ENCODE measurements at regions not wholly inside any gene's neighbourhood (a gene's known extent, or its start where the extent isn't known, plus 50 kb on each side); places are given as distances from the start of the nearest gene placed in this dataset.

- no peak for TF ChIP-seq RAD21 (IDR thresholded peaks at IDR 0.05; ENCODE audit: low read depth)
- TF ChIP-seq SRF (IDR thresholded peaks at IDR 0.05; ENCODE audit: low read depth) = no peak
- no peak for TF ChIP-seq CEBPB (IDR thresholded peaks at IDR 0.05; ENCODE audit: low read depth)
Measured at GRCh38 chr10:128556182-128557110, 430.2 kb upstream of the MKI67 start (continued).

DNA sequence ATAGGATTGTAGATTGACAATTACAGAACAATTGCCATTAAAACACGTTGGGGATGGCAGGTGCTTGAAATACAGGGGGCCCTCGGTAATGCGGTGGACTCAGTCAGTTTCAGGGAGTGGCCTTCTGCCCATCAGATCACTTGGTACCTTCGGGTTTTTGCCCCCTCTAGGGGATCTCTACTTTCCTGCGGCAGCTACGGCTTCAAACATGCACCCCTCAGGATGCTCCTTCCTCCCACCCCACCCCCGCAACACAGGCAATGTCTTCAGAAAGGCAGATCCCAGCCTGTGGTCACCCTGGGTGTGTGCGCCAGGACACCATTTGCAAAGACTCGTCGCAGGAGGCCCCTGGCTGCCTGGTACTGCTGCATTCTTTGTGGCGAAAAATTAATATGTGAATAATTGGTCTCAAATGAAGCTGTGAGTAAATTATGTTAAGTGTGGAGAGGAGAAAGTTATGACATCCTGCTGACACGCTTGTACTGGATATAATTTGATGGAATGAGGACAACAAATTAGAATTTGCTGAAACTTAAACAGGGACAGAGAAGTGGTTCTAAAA, 431.0 kb upstream of the MKI67 start:
- Histone ChIP-seq H3K9me3 (ENCODE audit: control insufficient read depth in 1 of 2, insufficient read depth in 1 of 2, low read depth in 1 of 2, low read length in 2 of 2) (no peaks in the 10 kb centered on the region), H3K27me3 (ENCODE audit: insufficient read depth, low read length) (peaks cover 82% of the 10 kb centered on the region), H3K36me3 (ENCODE audit: control insufficient read depth in 1 of 2, insufficient read depth in 2 of 2, low read length in 2 of 2) (no peaks in the 10 kb centered on the region), H3K9ac (ENCODE audit: low read length) (no peak overlapping the region), H2AFZ (ENCODE audit: low read depth, low read length, poor library complexity, severe bottlenecking) (no peak overlapping the region), H4K20me1 (ENCODE audit: insufficient read depth) (no peaks in the 10 kb centered on the region), H3K27ac (ENCODE audit: low read depth, low read length) (no peak overlapping the region), H3K4me2 (ENCODE audit: low read length) (no peak overlapping the region), H3K4me1 (ENCODE audit: control insufficient read depth in 1 of 2, insufficient read depth in 2 of 2, low read length in 2 of 2) (no peaks in the 10 kb centered on the region), H3K4me3 (replicated peaks in 1 of 2; ENCODE audit: low read depth in 1 of 2, low read length in 2 of 2) (no peak overlapping the region), H3K79me2 (ENCODE audit: insufficient read depth, low read length) (no peaks in the 10 kb centered on the region), H3K9me2 (ENCODE audit: insufficient read depth) (no peaks in the 10 kb centered on the region)
- intact Hi-C loops (cut with micrococcal nuclease) = no loop called here
- POLR2A ChIA-PET = no interaction called here
- DNase-seq (ENCODE audit: low read depth, low spot score) = no peak
- CTCF ChIA-PET = no interaction called here
- no TSS peak for BruUV-seq (replicated peaks)
- ATAC-seq = no peak
- TF ChIP-seq, protein P1, sequence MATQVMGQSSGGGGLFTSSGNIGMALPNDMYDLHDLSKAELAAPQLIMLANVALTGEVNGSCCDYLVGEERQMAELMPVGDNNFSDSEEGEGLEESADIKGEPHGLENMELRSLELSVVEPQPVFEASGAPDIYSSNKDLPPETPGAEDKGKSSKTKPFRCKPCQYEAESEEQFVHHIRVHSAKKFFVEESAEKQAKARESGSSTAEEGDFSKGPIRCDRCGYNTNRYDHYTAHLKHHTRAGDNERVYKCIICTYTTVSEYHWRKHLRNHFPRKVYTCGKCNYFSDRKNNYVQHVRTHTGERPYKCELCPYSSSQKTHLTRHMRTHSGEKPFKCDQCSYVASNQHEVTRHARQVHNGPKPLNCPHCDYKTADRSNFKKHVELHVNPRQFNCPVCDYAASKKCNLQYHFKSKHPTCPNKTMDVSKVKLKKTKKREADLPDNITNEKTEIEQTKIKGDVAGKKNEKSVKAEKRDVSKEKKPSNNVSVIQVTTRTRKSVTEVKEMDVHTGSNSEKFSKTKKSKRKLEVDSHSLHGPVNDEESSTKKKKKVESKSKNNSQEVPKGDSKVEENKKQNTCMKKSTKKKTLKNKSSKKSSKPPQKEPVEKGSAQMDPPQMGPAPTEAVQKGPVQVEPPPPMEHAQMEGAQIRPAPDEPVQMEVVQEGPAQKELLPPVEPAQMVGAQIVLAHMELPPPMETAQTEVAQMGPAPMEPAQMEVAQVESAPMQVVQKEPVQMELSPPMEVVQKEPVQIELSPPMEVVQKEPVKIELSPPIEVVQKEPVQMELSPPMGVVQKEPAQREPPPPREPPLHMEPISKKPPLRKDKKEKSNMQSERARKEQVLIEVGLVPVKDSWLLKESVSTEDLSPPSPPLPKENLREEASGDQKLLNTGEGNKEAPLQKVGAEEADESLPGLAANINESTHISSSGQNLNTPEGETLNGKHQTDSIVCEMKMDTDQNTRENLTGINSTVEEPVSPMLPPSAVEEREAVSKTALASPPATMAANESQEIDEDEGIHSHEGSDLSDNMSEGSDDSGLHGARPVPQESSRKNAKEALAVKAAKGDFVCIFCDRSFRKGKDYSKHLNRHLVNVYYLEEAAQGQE (IDR thresholded peaks at IDR 0.05; ENCODE audit: low read depth) = no peak
- TF ChIP-seq SP1 (IDR thresholded peaks at IDR 0.05; ENCODE audit: low read depth) = no peak
- TF ChIP-seq SRF (IDR thresholded peaks at IDR 0.05; ENCODE audit: low read depth) = no peak
- TF ChIP-seq RAD21 (IDR thresholded peaks at IDR 0.05; ENCODE audit: low read depth) = no peak
- no peak for TF ChIP-seq EZH2 (IDR thresholded peaks at IDR 0.05)
- TF ChIP-seq POLR2AphosphoS5 (IDR thresholded peaks at IDR 0.05; ENCODE audit: low read depth, low read length) = no peak
- TF ChIP-seq POLR2A (IDR thresholded peaks at IDR 0.05; ENCODE audit: borderline replicate concordance, extremely low read depth, insufficient read depth, insufficient read length) = no peak
- no peak for TF ChIP-seq CTCF (IDR thresholded peaks at IDR 0.05 in 2 of 3, conservative IDR thresholded peaks at IDR 0.05 in 1 of 3; ENCODE audit: borderline replicate concordance in 1 of 3, insufficient read depth in 1 of 3, low read depth in 2 of 3, low read length in 2 of 3)
- no peak for TF ChIP-seq MAX (IDR thresholded peaks at IDR 0.05)
- TF ChIP-seq ZNF274 (IDR thresholded peaks at IDR 0.05; ENCODE audit: low read depth, low read length) = no peak
- RAD21 ChIA-PET (ENCODE audit: low non-redundant PET in 1 of 2, low total read pairs in 2 of 2, uncharacterized antibody in 2 of 2, unreplicated experiment in 2 of 2) = no interaction called here
